ENCODE measurements at regions not wholly inside any gene's neighbourhood (a gene's known extent, or its start where the extent isn't known, plus 50 kb on each side); places are given as distances from the start of the nearest gene placed in this dataset.

DNA sequence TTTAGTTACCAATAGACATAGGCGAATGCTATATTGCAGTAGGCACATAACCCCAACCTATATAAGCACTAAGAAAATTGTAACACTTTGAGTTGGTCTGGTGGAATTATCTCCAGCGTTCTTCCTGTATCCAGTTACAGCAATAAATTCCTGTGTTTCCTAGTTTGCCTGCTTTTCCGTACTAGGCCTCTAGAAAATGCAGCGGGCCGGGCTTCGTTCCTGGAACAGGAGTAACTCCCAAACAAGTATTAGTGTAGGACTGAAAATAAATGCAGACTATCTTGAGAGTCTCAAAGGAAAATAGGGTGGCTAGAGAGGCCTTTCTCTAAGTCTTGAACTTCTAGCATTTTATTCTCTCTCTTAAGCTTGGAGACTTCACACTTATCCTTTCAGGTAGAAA, 159.8 kb downstream of the OR13H1 start:
- no peak for DNase-seq (ENCODE audit: low read depth in 2 of 2)

DNA sequence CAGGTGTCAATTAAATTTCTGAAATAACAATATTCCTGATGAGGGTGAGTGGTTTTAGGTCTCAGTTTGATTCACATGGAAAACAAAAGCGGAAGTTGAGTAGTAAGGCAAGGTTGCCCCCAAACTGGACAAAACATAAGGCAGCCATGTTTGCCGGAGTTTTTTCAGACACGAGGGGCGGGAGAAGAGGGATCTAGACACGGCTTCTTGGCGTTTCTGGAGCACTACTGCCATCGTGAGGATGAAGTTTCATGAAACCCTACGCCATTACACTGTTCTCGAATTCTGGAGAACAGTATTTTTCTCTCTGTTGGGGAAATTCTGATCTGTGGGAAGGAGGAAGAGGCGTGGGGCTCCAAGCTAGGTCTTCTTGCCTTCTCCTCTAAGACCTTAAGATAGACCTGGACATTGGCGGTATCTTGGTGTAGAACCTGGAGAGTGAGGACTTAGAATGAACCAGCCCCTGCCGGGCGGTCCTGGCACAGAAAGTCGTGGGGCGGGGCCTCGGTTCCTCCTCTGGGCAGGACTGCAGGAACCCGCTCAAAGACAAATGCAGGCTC, 160.3 kb downstream of the OR13H1 start:
- DNase-seq (ENCODE audit: low read depth in 2 of 2): no peak

DNA sequence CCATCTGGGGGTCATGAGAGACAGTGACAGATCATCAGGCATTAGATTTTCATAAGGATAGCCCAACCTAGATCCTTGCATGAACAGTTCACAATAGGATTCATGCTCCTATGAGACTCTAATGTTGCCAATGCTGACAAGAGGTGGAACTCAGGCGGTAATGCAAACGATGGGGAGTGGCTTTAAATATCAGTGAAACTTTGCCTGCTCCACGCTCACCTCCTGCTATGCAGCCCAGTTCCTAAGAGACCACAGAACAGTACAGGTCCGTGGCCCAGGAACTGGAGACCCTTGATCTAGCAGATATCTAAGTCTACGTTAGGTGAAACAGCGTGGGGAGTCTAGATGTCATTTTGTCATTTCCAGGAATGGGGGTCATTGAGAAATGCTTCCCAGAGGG, 165.7 kb downstream of the OR13H1 start:
- no peak for DNase-seq (ENCODE audit: low read depth in 2 of 2)

DNA sequence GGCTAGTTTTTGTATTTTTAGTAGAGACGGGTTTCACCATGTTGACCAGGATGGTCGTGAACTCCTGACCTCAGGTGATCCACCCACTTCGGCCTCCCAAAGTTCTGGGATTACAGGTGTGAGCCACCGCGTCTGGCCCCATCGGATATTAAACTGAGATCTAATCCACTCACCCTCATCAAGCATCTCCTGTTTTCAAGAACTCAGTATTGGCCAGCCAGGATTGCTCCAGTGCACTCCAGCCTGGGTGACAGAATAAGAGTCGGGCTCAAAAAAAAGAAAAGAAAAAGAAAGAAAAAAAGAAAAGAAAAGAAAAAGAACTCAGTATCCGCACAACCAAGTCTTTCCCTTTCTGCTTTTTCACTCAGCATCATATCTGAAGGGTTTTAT, 167.6 kb downstream of the OR13H1 start:
- no peak for DNase-seq (ENCODE audit: low read depth in 2 of 2)

DNA sequence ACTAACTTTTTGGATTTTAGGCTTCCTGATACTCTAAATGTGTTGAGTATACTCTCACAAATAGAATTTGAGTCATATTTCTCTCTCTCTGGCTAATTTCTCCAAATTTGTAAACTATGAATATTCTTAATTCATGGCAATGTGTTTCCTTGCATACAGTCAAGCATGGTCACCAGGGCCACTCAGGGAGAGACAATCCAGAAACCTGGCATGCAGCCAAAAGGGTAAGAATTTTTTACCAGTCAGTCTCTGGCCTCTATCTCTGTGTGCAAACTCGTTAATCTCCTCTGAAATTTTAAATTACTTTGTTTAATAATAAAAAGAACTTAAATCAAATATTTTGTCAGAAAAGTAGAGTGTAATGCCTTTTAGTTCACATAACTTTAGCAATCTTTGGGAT, 179.8 kb downstream of the OR13H1 start:
- DNase-seq (ENCODE audit: low read depth in 2 of 2): no peak

DNA sequence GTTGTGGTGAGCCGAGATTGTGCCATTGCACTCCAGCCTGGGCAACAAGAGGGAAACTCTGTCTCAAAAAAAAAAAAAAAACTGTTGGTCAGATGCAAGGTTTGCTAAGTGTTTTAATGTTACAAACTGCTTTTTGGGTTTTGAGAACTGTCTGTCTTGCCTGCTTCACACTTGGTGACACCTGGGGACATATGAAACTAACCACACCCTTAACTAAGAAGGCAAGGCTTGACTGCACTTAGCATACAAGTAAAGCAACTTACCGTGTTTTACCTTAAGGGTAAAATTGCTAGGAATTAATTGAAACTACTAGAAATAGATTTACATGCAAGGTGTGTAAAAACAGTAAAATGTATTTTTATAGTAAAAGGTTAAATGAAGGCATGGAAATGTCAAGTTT, 180.4 kb downstream of the OR13H1 start:
- no peak for DNase-seq (ENCODE audit: low read depth in 2 of 2)

DNA sequence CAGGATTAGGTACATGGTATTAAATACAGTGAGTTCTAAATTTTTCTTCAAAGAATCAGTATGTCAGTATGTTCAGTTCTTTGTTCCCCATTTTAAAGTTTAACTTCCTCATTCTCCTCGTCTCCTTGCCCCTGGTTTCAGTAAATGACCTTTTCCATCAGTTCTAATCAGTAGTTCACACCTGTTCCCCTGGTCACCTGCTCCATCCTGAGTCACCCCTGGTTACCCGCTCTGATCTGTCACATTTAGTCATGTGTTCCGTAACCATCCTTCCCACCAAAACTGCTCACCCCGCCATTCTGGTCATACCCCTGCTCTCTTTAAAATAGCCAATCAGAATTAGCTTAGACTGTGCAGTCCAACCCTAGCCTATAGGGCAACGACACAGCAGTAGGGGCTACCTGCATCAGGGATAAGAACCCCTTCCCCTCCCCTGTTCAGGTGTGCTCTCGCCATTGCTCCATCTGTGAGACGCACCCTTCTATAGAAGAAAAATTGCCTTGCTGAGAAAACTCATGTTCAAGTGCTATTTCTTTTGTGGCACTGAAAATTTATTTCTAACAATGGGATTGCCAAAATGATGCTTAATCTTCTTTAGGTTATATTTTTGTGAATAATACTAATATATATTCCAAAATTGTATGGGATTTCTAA, 181.3 kb downstream of the OR13H1 start:
- DNase-seq (ENCODE audit: low read depth in 2 of 2): no peak

DNA sequence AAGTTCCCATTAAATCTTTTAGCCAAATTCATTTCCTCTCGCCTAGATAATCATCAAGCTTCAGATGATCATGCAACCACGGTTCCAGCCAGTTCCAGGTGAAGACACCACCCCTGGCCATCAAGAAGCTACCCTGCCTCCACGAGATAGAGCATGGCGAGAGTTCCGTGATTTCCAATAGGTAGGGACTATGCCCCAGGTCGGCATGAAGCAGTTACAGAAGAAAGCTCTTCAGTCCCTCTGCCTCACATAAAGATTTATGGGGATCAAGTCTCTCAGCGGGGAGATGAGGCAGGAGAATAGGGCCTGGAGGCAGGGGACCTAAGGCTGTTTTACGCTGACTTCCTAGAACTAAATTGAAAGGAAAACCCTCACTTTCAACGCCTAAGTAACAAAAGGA, 183.9 kb downstream of the OR13H1 start:
- DNase-seq (ENCODE audit: low read depth in 2 of 2): no peak

DNA sequence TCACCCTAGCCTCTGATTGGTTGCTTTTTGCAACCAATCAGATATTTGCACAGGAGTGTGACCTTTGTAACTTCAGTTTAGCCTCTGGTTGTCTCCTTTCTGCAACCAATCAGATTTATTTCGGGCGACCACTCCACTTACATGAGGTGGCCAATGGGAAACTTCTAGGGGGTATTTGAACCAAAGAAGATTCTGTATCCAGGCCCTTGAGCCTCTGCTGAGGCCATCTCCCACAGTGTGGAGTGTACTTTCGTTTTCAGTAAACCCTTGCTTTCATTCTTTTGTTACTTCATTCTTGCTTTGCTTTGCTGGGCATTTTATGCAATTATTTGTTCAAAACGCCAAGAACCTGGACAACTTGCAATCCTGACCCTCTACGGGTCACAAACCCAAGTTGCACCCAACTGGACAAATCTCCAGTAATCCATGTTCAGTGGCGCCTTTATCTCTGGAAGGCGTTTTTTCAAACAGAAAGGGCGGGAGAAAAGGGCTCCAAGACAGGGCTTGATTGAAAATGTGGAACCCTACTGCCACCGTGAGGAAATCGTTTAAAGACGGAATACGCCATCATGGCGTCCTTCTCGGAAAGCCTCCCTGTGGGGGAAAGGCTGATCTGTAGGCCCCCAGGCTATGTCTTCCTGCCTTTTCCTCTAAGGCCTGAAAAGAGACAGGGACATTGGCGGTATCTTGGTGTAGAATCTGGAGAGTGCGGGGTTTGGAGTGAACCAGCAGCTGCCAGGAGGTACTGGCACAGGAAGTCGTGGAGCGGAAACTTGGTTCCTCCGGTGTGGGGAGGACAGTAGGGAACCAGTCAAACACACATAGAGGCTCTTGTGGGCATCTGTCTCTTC, 184.6 kb downstream of the OR13H1 start:
- no peak for DNase-seq (ENCODE audit: low read depth in 2 of 2)

DNA sequence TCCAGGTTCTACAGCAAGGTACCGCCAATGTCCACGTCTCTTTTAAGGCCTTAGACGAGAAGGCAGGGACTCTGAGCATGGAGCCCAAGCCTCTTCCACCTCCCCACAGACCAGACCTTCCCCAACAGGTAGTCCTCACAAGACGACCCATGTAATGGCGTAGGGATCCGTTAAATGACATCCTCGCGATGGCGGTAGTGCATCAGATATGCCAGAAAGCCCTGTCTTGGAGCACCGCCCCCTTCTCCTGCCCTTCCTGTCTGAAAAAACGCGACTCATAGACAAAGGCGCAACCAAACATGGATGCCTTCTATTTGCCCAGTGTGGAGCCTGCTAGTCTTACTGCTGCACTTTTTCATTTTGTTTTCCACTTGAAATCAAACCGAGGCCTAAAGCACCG, 185.4 kb downstream of the OR13H1 start:
- no peak for DNase-seq (ENCODE audit: low read depth in 2 of 2)

DNA sequence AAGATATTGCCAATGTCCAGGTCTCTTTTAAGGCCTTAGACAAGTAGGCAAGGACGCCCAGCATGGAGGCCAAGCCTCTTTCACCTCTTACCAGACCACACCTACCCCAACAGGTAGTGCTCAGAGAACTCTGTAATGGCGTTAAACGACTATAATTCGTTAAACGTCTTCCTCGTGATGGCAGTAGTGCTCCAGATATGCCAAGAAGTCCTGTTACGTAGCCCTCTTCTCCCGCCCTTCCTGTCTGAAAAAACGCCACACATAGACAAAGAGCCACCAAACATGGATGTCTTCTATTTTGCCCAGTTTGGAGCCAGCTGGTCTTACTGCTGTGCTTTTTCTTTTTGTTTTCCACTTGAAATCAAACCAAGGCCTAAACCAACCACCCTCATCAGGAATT, 190.7 kb downstream of the OR13H1 start:
- DNase-seq (ENCODE audit: low read depth in 2 of 2): no peak

DNA sequence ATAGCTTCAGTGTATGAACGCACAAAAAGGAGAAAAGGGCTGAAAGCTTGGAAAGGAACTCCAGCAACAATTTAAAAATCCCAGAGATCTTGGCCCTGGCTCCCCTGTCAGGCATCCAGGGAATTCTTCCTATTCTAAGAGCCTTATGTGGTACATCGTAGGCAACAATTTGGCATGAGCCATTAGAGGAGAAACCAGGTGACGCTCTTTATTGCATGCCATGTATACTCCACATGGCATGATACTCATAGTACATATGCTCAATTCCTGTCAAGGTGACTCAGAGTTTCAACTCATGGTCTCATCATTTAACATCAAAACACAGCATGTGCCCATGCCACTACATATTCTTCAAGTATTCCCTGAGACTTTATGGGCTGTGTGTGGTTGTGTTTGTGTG, 191.3 kb downstream of the OR13H1 start:
- no peak for DNase-seq (ENCODE audit: low read depth in 2 of 2)

DNA sequence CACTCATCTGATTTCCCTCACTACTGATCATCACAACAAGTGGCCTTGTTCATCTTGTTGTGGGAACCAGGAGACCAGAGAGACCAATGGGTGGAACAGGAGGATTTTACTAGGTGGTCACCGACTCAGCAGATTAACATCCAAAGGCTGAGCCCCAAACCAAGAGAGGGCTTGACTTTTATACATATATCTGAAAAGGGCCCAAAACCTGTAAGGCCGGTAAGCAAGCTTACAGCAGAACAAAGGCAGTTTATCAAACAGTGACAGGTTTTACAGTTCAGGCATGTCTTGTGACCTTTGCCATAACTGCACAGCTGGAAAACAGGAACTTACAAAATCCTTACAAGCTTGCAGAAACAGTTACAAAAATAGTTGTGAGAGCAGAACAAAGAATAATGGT, 195.9 kb downstream of the OR13H1 start:
- DNase-seq (ENCODE audit: low read depth in 2 of 2): no peak

DNA sequence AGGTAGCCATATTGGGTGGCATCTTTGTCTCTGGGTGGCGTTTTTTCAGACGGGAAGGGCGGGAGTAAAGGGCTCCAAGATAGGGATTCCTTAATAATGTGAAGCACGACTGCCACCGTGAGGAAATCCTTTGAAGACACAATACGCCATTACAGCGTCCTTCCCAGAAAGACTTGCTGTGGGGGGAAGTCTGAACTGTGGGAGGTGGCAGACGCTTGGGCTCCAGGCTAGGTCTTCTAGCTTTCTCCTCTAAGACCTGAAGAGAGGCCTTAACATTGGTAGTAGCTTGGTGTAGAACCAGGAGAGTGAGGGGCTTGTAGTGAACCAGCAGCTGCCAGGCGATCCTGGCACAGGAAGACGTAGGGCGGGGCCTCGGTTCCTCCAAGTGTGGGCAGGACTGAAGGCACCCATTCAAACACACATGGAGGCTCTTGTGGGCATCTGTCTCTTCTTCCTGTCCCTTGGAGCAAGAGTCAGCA, 197.3 kb downstream of the OR13H1 start:
- no peak for DNase-seq (ENCODE audit: low read depth in 2 of 2)

DNA sequence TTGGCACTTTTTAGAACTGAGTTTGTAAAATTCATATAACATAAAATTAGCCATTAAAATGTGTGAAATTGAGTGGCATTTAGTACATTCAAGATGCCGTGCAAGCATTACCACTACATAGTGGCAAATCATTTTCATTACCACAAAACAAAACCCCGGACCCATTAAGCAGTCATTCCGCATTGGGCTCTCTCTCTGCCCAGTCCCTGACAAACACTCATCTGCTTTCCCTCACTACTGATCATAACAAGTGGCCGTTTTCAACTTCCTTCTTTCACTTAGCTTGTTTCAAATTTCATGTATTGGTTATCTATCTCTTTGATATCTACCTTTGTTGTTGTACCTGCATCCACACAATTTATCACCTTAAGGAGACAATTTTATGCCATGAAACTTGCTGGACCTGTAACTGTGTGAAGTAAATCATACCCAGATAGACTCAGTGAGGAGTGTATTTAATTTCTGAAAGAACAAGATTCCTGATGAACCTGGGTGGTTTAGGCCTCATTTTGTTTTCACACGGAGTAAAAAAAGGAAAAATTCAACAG, 202.1 kb downstream of the OR13H1 start:
- no peak for DNase-seq (ENCODE audit: low read depth in 2 of 2)

DNA sequence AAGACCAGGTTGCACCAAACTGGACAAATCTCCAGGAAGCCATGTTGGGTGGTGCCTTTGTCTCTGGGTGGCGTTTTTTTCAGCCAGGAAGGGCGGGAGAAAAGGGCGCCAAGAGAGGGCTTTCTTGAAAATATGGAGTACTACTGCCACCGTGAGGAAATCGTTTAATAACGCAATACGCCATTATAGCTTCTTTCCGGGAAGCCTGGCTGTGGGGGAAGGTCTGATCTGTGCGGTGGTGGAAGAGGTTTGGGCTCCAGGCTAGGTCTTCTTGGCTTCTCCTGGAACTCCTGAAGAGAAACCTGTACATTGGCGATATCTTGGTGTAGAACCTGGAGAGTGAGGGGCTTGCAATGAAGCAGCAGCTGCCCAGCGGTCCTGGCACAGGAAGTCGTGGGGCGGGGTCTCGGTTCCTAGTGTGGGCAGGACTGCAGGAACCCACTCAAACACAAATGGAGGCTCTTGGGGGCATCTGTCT, 202.7 kb downstream of the OR13H1 start:
- no peak for DNase-seq (ENCODE audit: low read depth in 2 of 2)

DNA sequence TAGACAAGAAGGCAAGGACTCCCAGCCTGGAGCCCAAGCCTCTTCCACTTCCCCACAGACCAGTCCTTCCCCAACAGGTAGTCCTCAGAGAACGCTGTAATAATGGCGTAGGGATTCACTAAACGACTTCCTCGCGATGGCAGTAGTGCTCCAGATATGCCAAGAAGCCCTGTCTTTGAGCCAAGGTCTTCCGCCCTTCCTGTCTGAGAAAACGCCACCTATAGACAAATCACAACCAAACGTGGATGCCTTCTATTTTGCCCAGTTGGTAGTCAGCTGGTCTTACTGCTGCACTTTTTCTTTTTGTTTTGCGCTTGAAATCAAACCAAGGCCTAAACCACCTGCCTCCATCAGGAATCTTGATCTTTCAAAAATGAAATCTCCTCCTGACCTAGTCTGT, 203.3 kb downstream of the OR13H1 start:
- no peak for DNase-seq (ENCODE audit: low read depth in 2 of 2)

DNA sequence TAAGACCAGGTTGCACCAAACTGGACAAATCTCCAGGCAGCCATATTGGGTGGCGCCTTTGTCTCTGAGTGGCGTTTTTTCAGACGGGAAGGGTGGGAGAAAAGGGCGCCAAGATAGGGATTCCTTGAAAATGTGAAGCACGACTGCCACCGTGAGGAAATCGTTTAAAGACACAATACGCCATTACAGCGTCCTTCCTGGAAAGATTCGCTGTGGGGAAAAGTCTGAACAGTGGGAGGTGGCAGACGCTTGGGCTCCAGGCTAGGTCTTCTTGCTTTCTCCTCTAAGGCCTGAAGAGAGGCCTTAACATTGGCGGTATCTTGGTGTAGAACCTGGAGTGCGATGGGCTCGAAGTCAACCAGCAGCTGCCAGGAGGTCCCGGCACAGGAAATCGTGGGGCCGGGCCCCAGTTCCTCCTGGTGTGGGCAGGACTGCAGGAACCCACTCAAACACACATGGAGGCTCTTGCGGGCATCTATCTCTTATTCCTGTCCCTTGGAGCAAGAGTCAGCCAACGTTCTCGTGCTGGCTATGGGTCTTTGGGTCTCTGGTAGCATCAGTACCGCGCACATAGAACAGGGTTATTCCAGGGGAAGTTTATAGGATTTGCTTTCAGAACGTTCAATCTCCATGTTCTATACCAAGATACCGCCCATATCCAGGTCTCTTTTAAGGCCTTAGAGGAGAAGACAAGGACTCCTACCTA, 208.8 kb downstream of the OR13H1 start:
- no peak for DNase-seq (ENCODE audit: low read depth in 2 of 2)

DNA sequence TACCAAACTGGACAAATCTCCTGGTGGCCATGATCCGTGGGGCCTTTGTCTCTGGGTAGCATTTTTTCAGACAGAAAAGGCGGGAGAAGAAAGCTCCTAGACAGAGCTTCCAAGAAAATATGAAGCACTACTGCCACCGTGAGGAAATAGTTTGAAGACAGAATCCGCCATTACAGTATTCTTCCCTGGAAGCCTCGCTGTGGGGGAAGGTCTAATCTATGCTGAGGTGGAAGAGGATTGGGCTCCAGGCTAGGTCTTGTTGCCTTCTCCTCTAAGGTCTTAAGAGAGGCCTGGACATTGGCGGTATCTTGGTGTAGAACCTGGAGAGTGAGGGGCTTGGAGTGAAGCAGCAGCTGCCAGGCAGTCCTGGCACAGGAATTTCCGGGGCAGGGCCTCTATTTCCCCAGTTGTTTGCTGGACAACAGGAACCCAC, 218.9 kb downstream of the OR13H1 start:
- DNase-seq (ENCODE audit: low read depth in 2 of 2): no peak

DNA sequence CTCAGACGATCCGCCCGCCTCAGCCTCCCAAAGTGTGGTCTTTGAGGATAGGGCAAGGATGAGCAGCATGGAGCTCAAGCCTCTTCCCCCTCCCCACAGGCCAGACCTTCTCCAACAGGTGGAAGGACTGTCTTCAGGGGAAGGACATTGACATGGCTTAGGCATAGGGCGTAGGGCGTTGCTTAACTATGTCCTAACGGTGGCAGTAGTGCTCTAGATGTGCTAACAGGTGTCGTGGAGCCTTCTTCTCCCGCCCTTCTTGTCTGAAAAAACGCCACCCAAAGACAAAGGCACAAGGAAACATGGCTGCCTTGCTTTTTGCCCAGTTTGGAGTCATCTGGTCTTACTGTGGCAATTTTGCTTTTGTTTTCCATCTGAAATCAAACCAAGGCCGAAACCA, 219.8 kb downstream of the OR13H1 start:
- no peak for DNase-seq (ENCODE audit: low read depth in 2 of 2)

DNA sequence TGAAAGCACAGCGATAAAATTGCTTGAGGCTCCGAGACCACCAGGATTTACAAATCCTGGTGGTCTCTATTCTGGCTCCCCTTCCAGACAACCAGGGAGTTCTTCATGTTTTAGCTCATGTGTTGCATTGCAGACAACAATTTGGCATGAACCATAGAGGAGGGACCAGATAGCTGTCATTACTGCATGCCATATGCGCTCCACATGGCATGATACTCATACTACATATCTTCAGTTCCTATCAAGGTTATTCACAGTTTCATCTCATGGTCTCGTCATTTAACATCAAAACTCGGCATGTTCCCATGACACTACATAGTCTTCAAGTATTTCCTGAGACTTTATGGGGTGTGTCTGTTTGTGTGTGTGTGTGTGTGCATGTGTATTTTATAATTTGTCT, 220.3 kb downstream of the OR13H1 start:
- no peak for DNase-seq (ENCODE audit: low read depth in 2 of 2)
